ENCODE measurements at regions not wholly inside any gene's neighbourhood (a gene's known extent, or its start where the extent isn't known, plus 50 kb on each side); places are given as distances from the start of the nearest gene placed in this dataset.

DNA sequence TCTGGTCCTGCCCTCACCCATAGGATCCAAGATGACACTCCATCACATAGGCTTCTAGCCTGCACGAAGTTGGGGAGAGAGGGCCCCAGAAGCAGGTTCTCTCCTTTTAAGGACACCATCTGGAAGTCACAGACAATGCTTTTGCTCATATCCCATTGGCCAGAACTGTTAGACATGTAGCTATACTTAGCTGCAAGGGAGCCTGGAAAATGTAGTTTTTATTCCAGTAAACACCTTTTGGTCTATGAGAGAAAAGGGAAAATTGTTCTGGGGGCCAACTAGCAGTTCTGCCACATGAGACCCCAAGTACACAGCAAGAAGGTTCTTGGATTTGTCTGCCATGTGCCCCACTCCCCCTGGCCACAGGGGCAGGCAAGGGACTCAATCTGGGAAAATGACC lies 206.1 kb downstream of the ZFP36L2 start:
- no peak for TF ChIP-seq POLR2AphosphoS5 (IDR thresholded peaks at IDR 0.05; ENCODE audit: low read depth)
- TF ChIP-seq, protein P1, sequence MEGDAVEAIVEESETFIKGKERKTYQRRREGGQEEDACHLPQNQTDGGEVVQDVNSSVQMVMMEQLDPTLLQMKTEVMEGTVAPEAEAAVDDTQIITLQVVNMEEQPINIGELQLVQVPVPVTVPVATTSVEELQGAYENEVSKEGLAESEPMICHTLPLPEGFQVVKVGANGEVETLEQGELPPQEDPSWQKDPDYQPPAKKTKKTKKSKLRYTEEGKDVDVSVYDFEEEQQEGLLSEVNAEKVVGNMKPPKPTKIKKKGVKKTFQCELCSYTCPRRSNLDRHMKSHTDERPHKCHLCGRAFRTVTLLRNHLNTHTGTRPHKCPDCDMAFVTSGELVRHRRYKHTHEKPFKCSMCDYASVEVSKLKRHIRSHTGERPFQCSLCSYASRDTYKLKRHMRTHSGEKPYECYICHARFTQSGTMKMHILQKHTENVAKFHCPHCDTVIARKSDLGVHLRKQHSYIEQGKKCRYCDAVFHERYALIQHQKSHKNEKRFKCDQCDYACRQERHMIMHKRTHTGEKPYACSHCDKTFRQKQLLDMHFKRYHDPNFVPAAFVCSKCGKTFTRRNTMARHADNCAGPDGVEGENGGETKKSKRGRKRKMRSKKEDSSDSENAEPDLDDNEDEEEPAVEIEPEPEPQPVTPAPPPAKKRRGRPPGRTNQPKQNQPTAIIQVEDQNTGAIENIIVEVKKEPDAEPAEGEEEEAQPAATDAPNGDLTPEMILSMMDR (IDR thresholded peaks at IDR 0.05; ENCODE audit: insufficient read depth, low read length), result no peak
- TF ChIP-seq SPI1 (IDR thresholded peaks at IDR 0.05; ENCODE audit: borderline replicate concordance, low read depth), result no peak
- no peak for TF ChIP-seq GABPA (IDR thresholded peaks at IDR 0.05; ENCODE audit: low read depth)
- TF ChIP-seq, protein P2, sequence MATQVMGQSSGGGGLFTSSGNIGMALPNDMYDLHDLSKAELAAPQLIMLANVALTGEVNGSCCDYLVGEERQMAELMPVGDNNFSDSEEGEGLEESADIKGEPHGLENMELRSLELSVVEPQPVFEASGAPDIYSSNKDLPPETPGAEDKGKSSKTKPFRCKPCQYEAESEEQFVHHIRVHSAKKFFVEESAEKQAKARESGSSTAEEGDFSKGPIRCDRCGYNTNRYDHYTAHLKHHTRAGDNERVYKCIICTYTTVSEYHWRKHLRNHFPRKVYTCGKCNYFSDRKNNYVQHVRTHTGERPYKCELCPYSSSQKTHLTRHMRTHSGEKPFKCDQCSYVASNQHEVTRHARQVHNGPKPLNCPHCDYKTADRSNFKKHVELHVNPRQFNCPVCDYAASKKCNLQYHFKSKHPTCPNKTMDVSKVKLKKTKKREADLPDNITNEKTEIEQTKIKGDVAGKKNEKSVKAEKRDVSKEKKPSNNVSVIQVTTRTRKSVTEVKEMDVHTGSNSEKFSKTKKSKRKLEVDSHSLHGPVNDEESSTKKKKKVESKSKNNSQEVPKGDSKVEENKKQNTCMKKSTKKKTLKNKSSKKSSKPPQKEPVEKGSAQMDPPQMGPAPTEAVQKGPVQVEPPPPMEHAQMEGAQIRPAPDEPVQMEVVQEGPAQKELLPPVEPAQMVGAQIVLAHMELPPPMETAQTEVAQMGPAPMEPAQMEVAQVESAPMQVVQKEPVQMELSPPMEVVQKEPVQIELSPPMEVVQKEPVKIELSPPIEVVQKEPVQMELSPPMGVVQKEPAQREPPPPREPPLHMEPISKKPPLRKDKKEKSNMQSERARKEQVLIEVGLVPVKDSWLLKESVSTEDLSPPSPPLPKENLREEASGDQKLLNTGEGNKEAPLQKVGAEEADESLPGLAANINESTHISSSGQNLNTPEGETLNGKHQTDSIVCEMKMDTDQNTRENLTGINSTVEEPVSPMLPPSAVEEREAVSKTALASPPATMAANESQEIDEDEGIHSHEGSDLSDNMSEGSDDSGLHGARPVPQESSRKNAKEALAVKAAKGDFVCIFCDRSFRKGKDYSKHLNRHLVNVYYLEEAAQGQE (IDR thresholded peaks at IDR 0.05; ENCODE audit: insufficient replicate concordance, low read depth), result no peak

DNA sequence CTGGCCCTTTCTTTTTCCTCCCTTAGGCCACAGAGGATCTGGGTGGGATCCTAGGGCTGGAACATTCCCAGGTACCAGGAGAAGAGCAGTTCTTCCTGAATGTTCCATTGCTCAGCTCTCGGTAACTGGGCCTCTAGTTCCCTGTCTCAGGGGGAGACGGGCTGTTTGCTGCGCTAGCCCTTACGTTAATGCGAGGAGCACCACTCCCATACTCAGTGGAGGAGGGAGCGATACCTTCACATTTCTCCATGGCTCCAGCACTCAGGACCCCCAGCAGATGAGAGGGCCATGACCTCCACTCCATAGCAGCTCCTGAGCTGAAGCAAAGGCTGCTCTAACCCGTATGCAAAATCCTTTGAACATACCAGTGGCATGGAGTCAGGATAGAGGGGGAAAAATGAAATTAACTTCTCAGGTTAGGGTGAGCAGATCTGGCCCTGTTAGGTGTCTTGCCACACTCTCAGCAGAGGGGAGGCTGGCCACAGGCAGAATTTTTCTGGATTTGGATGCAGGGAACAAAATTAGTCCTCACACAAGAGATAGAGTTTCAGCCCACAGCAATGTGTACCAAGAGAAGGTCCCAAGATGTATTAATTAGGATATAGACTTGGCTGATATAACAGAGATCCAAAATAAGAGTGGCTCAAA lies 206.7 kb downstream of the ZFP36L2 start:
- H3K4me3 ChIP-seq (replicated peaks; ENCODE audit: insufficient read depth, low read length), result no peak overlapping the region
- no peaks in the 10 kb centered on the region for H3K27me3 ChIP-seq (ENCODE audit: insufficient read depth, poor library complexity, severe bottlenecking)
- TF ChIP-seq POLR2AphosphoS5 (IDR thresholded peaks at IDR 0.05; ENCODE audit: low read depth) (no peak), GABPA (IDR thresholded peaks at IDR 0.05; ENCODE audit: low read depth) (no peak), SPI1 (IDR thresholded peaks at IDR 0.05; ENCODE audit: borderline replicate concordance, low read depth) (no peak)
- TF ChIP-seq, protein P1 (IDR thresholded peaks at IDR 0.05; ENCODE audit: insufficient read depth, low read length), result no peak
- TF ChIP-seq, protein P2 (IDR thresholded peaks at IDR 0.05; ENCODE audit: insufficient replicate concordance, low read depth), result no peak
- no peak for DNase-seq (ENCODE audit: low read depth in 1 of 2, low spot score in 1 of 2)
- H3K27ac ChIP-seq (replicated peaks), result peak overlapping the region; percentile 81

More for the DNA sequence above, 206.1 kb downstream of the ZFP36L2 start:
- Histone ChIP-seq H3K27ac (replicated peaks) (peak overlapping the region; percentile 81), H3K27me3 (ENCODE audit: insufficient read depth, poor library complexity, severe bottlenecking) (no peaks in the 10 kb centered on the region), H3K4me3 (replicated peaks; ENCODE audit: insufficient read depth, low read length) (no peak overlapping the region)
- DNase-seq (ENCODE audit: low read depth in 1 of 2, low spot score in 1 of 2), result no peak

DNA sequence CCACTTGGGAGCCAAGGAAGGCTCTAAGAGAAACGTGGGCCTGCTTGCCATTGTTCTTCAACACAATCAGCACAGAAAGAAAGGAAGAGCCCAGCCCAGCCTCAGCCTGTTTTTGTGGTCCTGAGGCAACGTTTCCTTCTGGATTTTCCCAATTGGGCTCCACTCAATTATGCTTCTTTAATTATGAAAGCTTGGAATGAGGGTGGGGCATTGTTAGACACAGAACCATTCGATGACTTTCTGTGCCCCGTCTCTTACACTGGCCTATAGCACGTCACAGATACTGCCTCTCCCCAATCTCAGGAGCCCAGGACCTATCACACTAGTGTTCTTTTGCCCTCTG lies 207.4 kb downstream of the ZFP36L2 start:
- TF ChIP-seq, protein P2 (IDR thresholded peaks at IDR 0.05; ENCODE audit: insufficient replicate concordance, low read depth), result no peak
- TF ChIP-seq, protein P1 (IDR thresholded peaks at IDR 0.05; ENCODE audit: insufficient read depth, low read length), result no peak
- no peak for TF ChIP-seq SPI1 (IDR thresholded peaks at IDR 0.05; ENCODE audit: borderline replicate concordance, low read depth)
- TF ChIP-seq GABPA (IDR thresholded peaks at IDR 0.05; ENCODE audit: low read depth), result no peak
- TF ChIP-seq POLR2AphosphoS5 (IDR thresholded peaks at IDR 0.05; ENCODE audit: low read depth), result no peak
- peak overlapping the region; percentile 81 for H3K27ac ChIP-seq (replicated peaks)
- H3K4me3 ChIP-seq (replicated peaks; ENCODE audit: insufficient read depth, low read length), result no peak overlapping the region
- no peak for DNase-seq (ENCODE audit: low read depth in 1 of 2, low spot score in 1 of 2)
- no peaks in the 10 kb centered on the region for H3K27me3 ChIP-seq (ENCODE audit: insufficient read depth, poor library complexity, severe bottlenecking)
